HG02759 (cell line): ENCODE measurements at regions not wholly inside any gene's neighbourhood (a gene's known extent, or its start where the extent isn't known, plus 50 kb on each side); places are given as distances from the start of the nearest gene placed in this dataset.
"Not testable (repeated sequence)": the region's sequence is repeated elsewhere in the genome, so short reads cannot be mapped to it uniquely, and the experiment has no call there.

ENCODE experiments used
- ATAC-seq: cut with Tn5 transposase; IDR thresholded peaks from one replicate; pipeline ENCODE4 v1.9.1; 2021; ENCODE audit warnings: mild to moderate bottlenecking, moderate library complexity; ENCODE audit not compliant: unreplicated experiment

DNA sequence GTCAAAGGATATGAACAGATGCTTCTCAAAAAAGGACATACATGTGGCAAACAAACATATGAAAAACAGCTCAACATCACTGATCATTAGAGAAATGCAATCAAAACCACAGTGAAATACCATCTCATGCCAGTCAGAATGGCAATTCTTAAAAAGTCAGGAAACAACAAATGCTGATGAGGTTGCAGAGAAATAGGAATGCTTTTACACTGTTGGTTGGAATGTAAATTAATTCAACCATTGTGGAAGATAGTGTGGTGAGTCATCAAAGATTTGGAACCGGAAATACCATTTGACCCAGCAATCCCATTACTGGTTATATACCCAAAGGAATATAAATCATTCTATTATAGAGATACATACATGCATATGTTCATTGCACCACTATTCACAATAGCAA lies 98.7 kb upstream of the PPP1R9A start:
- ATAC-seq = not testable (repeated sequence)

GRCh38 chr7:94810496-94810895 lies 96.9 kb upstream of the PPP1R9A start:
- no peak for ATAC-seq

DNA sequence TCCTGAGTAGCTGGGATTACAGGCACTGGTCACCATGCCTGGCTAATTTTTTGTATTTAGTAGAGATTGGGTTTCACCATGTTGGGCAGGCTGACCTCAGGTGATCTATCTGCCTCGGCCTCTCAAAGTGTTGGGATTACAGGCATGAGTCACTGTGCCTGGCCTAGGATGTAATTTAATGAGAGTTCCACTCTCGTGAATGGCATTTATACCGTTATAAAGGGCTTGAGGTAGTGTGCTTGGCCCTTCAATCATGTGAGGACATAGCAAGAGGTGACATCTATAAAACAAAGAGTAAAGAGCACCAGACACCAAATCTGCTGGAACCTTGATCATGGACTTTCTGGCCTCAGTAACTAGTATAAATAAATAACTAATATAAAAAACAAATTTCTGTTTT lies 93.5 kb upstream of the PPP1R9A start:
- ATAC-seq = no peak

DNA sequence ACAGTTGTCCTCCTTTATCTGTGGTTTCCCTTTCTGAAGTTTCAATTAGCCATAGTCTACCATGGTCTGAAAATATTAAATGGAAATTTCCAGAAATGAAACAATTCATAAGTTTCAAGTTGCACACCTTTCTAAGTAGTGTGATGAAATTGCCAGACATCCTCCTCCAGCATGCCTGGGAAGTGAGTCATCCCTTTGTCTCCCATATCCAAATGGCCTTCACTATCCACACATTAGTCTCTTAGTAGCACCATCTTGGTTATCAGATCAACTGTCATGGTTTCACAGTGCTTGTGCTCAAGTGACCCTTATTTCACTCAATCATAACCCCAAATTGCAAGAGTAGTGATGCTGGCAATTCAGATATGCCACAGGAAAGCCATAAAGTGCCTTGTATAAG lies 83.4 kb upstream of the PPP1R9A start:
- no peak for ATAC-seq

GRCh38 chr7:94829987-94830386 lies 77.4 kb upstream of the PPP1R9A start:
- no peak for ATAC-seq

DNA sequence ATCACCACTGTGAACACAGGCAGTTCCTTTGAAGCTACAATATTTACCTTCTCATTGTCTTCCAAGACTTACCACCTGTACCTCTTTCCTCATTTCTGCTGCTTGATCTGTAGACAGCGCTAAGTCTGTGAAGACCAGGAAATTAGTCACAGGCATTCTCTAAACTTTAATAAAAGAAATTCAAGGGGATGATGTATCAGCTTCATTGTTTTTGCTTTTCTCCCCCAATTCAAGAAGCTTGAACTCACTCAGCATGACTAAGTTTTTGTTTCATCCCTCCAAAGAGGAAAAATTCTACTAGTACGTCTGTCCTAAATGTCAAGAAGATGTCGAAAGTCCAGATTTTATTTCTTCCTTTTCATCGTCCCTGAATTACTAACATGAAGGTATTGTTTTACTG lies 75.3 kb upstream of the PPP1R9A start:
- ATAC-seq = no peak

DNA sequence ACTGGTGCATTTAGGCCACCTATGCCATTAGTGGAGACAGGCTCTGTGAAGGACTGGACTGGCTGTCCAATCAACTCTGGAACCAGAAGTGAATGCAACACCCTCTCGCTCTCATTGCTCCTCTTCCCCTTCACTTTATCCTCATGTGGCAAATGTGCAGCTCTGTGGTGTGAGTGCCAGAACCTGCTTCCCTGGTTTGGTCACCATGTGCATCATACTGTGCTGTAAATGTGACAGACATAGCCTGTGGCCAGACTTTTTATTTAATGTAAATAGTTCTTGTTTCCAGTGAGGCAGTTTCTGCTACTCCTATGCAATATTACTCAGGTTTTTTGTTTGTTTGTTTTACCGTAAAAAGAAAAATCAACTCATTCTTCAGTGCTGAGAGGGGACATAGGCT lies 73.0 kb upstream of the PPP1R9A start:
- ATAC-seq = no peak

DNA sequence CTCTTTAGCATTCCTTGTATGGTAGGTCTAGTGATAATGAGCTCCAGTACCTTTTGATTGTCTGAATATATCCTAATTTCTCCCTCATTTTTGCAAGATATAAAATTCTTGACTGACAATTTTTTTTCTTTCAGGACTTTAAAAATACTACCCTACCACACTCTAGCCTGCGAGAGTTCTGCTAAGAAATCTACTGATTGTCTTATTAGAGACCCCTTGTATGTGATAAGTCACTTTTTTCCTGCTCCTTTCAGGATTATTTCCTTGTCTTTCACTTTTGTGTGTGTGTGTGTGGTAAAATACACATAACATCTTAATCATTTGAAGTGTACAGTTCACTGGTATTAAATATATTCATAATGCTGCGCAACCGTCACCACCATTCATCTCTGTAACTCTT lies 68.7 kb upstream of the PPP1R9A start:
- ATAC-seq = no peak

DNA sequence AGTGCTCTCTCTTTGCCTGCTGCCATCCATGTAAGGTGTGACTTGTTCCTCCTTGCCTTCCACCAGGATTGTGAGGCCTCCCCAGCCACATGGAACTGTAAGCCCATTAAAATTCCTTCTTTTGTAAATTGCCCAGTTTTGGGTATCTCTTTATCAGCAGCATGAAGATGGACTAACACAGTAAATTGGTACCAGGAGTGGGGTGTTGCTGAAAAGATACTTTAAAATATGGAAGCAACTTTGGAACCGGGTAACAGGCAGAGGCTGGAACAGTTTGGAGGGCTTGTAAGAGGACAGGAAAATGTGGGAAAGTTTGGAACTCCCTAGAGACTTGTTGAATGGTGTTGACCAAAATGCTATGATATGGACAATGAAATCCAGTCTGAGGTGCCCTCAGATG lies 63.8 kb upstream of the PPP1R9A start:
- ATAC-seq = no peak

DNA sequence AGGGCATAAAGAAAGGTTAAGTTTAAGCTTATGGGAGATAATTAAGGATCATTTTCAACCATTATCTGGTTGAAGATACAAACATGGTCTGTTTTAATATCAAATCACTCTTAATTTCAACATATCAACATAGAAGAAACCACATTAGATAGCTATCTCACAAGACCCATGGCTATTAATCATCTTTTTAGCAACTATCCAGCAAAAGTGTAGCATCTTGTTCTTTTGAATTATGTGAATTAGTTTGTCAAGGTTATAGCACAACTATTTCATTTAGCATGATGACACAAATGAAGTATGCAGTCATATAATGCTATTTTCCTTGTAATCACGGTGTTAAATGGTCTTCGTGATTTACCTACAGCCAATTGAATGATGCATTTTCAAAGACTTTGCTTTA lies 58.9 kb upstream of the PPP1R9A start:
- ATAC-seq = no peak

GRCh38 chr7:94848992-94849576 lies 58.3 kb upstream of the PPP1R9A start:
- ATAC-seq = no peak

- ATAC-seq = no peak
These were observed 57.7 kb upstream of the PPP1R9A start for GRCh38 chr7:94849636-94850208.

DNA sequence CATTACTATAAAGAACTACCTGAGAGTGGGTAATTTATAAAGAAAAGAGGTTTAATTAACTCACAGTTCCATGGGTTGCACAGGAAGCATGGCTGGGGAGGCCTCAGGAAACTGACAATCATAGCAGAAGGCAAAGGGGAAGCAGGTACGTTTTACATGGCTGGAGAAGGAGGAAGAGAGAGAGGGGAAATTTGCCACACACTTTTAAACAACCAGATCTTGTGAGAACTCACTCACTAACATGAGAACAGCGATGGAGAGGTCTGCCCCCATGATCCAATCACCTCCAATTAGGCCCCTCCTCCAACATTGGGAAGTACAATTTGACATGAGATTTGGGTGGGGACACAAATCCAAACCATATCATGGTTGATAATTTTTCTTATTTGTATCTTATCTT lies 51.8 kb upstream of the PPP1R9A start:
- ATAC-seq = no peak

GRCh38 chr7:94856643-94857042 lies 50.8 kb upstream of the PPP1R9A start:
- ATAC-seq = no peak
